ENCODE measurements at regions not wholly inside any gene's neighbourhood (a gene's known extent, or its start where the extent isn't known, plus 50 kb on each side); places are given as distances from the start of the nearest gene placed in this dataset.

- TF ChIP-seq CTCF (IDR thresholded peaks at IDR 0.05) (no peak), POLR2A (IDR thresholded peaks at IDR 0.05) (no peak)
These were observed 507.2 kb upstream of the LARGE1 start for GRCh38 chr22:34427436-34427835.

Data from thyroid gland (tissue), 4 donors.